ENCODE measurements at regions not wholly inside any gene's neighbourhood (a gene's known extent, or its start where the extent isn't known, plus 50 kb on each side); places are given as distances from the start of the nearest gene placed in this dataset.
"Not testable (repeated sequence)": the region's sequence is repeated elsewhere in the genome, so short reads cannot be mapped to it uniquely, and the experiment has no call there.

DNA sequence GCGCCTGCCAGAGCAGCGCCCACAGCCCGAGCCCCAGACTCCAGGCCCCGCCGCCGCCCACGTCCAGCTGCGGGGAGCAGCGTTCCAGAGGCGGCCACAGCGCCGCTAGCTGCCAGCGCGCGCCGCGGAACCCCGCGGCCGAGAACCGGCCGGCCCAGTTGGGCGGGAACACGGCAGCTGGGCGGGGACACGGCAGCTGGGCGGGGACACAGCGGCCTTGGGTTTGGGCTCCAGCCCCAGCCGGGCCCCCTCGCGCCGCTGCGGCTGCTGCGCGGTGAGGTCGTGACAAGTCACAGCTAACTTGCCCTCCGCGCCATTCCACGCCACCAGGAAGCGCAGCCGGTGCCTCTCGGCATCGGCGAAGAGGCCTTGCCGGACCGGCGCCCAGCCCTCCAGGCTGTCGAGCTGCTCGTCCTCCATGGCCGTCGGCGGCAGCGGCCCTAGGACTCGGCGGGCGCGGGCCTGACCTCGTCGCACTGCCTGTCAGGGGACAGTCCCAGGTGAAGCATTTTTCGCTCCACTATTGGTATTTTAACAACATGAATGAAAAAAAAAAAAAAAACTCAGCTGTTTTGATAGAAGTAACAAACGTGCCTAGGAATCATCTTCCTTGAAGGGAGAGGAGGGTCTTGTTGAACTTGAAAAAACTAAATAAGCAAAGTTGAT is 56.6 kb upstream of the GOLGA8N start:
- H3K4me1 Mint-ChIP-seq; H3K27me3 Mint-ChIP-seq; H3K36me3 Mint-ChIP-seq (ENCODE audit: low read depth); H3K9me3 Mint-ChIP-seq: not testable (repeated sequence)
- Mint-ChIP-seq H3K27ac (peak overlapping the region; percentile 62), H3K4me3 (peak overlapping the region; percentile 73)
- peak; percentile 55 for DNase-seq
- ATAC-seq = peak; percentile 95

DNA sequence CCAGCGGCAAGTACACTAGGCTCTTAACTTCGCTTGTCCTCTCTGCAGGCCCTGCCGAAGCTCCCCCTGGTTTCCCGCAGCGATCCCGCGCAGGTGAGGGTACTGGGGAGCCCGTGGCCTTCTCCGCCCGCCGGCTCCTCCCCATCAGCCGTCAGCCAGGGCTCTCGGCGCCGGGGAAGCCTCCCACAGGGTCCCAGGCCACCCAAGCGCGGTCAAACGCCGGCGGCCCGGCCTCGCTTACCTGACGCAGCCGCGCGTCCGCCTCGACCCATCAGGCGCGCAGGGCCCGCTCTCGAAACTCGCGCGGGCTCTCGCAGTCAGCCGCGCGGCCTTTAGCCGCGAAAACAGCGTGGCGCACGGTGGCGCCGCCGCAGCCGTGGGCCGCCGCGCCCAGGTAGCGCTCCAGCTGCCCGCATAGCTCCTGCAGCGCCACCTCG is 57.2 kb upstream of the GOLGA8N start:
- DNase-seq; H3K4me1 Mint-ChIP-seq; H3K4me3 Mint-ChIP-seq; H3K27ac Mint-ChIP-seq; H3K9me3 Mint-ChIP-seq; H3K27me3 Mint-ChIP-seq; H3K36me3 Mint-ChIP-seq (ENCODE audit: low read depth): not testable (repeated sequence)
- peak; percentile 29 for ATAC-seq

DNA sequence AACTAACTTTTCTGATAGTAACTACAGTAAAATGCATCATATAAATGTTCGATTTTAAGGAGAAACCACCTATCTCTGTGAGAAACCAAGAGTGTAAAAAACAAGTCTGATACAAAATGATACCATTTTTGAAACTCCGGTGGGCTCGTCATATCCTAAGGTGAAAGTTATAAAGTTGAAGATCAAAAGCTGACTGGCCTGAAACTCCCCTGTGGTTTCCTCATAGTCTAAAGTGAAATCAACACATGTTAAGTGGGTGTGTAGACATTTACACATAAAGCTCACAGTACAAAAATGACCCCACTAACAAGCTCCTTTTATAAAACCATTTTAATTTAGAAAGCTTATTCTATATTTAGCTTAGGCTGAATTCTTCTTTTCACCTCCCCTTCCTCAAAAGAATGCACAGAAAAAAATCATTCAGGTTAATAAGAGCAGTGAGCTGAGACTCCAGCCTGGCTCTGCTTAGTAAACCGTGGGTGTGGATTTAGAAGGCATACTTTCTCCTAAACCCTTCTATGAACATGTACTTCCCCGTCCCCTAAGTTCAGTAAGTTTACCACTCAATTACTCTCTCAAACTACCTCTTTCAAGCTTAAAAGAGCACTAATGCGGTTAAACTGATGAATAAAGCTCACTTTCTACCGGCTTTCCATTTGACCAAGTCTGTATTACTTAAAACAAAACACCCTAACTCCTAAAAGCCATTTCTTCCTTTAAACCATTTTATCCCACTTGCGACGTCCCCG is 57.9 kb upstream of the GOLGA8N start:
- not testable (repeated sequence) for H3K27me3 Mint-ChIP-seq; H3K36me3 Mint-ChIP-seq (ENCODE audit: low read depth); H3K4me1 Mint-ChIP-seq; H3K4me3 Mint-ChIP-seq; DNase-seq; H3K27ac Mint-ChIP-seq; H3K9me3 Mint-ChIP-seq
- peak; percentile 44 for ATAC-seq

DNA sequence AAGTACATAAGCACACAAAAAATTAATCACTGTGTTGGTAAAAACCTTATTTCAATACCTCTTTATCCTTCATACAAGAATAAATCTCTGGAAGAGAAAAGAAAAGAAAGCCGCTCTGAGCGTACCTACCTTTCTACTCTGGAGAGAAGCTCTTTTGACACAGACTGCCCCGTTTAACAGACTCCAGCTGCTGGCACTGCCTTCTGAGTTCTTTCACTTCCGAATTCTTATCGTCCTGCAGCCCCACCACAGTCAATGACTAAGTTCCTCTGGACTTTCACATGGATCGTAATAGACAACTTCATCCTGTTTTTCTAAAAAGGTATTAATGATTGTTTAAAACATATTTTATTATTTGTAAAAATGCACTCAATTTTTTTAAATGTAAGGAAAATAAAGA is 67.5 kb upstream of the GOLGA8O start:
- ATAC-seq, H3K9me3 Mint-ChIP-seq, H3K4me1 Mint-ChIP-seq, DNase-seq, H3K4me3 Mint-ChIP-seq, H3K27ac Mint-ChIP-seq, H3K27me3 Mint-ChIP-seq: not testable (repeated sequence)
- H3K36me3 Mint-ChIP-seq (ENCODE audit: low read depth) = peaks cover 12% of the 10 kb centered on the region

DNA sequence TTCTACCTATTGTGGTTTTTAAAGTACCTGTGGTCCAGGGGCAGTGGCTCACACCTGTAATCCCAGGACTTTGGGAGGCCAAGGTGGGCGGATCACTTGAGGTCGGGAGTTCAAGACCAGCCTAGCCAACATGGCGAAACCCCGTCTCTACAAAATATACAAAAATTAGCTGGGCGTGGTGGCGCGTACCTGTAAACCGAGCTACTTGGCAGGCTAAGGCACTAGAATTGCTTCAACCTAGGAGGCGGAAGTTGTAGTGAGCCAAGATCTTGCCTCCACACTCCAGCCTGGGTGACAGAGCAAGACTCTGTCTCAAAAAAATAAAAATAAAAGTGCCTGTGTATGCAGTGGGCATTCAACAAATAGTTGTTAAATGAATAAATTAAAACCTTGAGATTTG is 67.0 kb upstream of the GOLGA8O start:
- H3K9me3 Mint-ChIP-seq = not testable (repeated sequence)
- H3K36me3 Mint-ChIP-seq (ENCODE audit: low read depth) = peaks cover 12% of the 10 kb centered on the region

DNA sequence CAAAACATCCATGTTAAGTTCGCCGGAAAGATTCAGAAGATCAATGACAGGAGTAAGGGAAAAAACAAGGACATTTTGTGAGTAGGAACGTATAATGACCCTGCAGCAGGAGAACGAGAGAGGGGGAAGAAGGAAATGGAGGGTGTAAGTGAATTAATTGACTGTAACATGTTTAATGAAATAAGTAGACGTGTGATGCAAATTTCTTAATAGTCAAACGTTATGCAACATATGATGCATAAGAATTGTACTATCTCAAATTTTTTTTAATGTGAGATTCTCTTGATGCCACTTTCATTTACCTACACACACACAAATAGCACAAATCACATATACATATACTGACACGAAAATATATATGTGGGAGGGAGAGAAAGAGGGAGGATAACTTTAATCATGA is 63.5 kb upstream of the GOLGA8O start:
- DNase-seq, H3K9me3 Mint-ChIP-seq, H3K27me3 Mint-ChIP-seq, ATAC-seq, H3K27ac Mint-ChIP-seq, H3K4me3 Mint-ChIP-seq, H3K4me1 Mint-ChIP-seq: not testable (repeated sequence)
- H3K36me3 Mint-ChIP-seq (ENCODE audit: low read depth) = peaks cover 12% of the 10 kb centered on the region

More for the DNA sequence above, 67.0 kb upstream of the GOLGA8O start:
- H3K4me3 Mint-ChIP-seq, H3K27ac Mint-ChIP-seq, ATAC-seq, DNase-seq, H3K4me1 Mint-ChIP-seq, H3K27me3 Mint-ChIP-seq: not testable (repeated sequence)

DNA sequence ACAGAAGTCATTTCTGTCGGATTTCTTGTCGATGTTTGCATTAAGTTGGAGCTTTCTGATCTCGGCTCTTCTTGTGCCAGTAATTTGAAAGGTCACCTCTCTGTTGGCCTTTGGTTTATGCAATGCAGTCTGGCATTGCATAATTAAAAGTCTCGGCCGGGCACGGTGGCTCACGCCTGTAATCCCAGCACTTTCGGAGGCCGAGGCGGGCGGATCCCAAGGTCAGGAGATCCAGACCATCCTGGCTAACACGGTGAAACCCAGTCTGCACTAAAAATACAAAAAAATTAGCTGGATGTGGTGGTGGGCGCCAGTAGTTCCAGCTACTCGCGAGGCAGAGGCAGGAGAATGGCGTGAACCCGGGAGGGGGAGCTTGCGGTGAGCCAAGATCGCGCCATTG is 62.6 kb upstream of the GOLGA8O start:
- H3K27ac Mint-ChIP-seq, H3K4me1 Mint-ChIP-seq, ATAC-seq, H3K27me3 Mint-ChIP-seq, DNase-seq, H3K4me3 Mint-ChIP-seq, H3K9me3 Mint-ChIP-seq: not testable (repeated sequence)
- H3K36me3 Mint-ChIP-seq (ENCODE audit: low read depth) = peaks cover 12% of the 10 kb centered on the region

DNA sequence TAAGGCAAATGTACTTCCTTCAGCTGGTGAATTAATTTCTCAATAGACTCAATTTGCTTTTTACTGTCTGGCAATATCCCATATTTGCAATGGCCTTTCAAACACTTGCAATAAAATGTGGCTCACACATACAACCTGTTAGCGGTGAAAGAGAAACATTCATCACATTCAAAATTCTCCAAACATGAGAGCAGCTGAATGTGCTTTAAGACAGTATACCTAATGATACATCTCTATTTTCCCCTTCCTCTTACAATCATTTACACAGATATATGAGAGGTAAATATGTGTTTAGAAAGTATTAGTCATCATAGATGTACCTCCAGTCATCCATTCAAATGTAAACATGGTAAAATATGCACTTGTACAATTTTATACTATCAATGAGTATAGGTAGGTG is 61.5 kb upstream of the GOLGA8O start:
- not testable (repeated sequence) for H3K9me3 Mint-ChIP-seq, DNase-seq, ATAC-seq, H3K4me3 Mint-ChIP-seq, H3K4me1 Mint-ChIP-seq, H3K27ac Mint-ChIP-seq, H3K27me3 Mint-ChIP-seq
- H3K36me3 Mint-ChIP-seq (ENCODE audit: low read depth) = peaks cover 10% of the 10 kb centered on the region

DNA sequence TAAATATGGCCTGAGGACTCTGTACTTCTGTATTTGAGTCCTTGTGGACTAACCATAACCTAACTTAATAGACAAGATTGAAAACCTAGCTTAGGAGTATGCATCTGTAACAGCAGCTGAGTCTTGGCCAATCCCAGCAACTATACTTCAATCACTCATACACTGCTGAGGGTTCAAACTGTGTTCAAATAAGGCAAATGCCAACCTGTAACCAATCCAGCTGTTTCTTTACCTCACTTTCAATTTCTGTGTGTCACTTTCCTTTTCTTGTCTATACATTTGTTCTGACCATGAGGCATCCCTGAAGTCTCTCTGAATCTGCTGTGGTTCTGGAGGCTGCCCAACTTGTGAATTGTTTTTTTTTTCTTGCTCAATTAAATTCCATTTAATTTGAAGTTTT is 57.9 kb upstream of the GOLGA8O start:
- not testable (repeated sequence) for H3K36me3 Mint-ChIP-seq (ENCODE audit: low read depth); H3K4me3 Mint-ChIP-seq; H3K9me3 Mint-ChIP-seq; DNase-seq; H3K27me3 Mint-ChIP-seq; H3K4me1 Mint-ChIP-seq
- peak overlapping the region; percentile 60 for H3K27ac Mint-ChIP-seq
- peak; percentile 59 for ATAC-seq

DNA sequence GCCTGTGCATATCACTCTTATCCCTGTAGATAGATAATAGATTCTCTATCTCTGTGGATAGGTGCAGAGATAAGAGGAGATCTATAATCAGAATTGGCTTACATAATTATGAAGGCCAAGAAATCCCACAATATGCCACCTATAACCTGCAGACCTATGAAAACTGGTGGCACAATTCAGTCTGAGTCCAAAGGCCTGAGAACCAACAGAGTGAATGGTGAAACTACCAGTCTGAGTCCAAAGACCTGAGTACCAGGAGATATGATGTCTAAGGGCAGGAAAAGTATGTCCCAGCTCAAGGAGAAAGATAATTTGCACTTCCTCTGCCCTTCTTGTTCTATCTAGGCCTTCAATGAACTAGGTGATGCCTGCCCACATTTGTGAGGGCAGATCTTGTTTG is 54.6 kb upstream of the GOLGA8O start:
- H3K27ac Mint-ChIP-seq; H3K9me3 Mint-ChIP-seq; H3K27me3 Mint-ChIP-seq; ATAC-seq; H3K4me1 Mint-ChIP-seq; DNase-seq; H3K36me3 Mint-ChIP-seq (ENCODE audit: low read depth); H3K4me3 Mint-ChIP-seq: not testable (repeated sequence)

DNA sequence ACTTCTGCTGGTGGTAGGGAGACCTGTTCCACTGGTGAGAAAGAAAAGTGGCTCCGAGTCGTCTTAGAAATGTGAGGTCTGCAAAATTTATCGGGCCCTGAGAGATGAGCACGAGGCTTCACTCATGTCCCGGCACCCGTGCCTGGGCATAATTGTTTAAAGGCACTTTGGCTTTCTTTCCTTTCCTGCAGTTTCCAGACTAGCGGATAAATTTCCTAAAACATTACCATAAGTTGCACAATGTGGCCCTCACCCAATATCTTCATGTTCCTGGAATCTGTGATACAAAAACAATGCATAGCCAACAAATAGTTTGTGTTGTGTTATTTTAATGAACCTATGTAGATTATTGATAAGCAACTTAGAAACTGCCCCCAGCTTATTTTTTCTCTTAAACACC is 52.6 kb upstream of the GOLGA8O start:
- H3K9me3 Mint-ChIP-seq; DNase-seq; H3K27me3 Mint-ChIP-seq; H3K36me3 Mint-ChIP-seq (ENCODE audit: low read depth); H3K4me3 Mint-ChIP-seq; ATAC-seq; H3K27ac Mint-ChIP-seq; H3K4me1 Mint-ChIP-seq: not testable (repeated sequence)

DNA sequence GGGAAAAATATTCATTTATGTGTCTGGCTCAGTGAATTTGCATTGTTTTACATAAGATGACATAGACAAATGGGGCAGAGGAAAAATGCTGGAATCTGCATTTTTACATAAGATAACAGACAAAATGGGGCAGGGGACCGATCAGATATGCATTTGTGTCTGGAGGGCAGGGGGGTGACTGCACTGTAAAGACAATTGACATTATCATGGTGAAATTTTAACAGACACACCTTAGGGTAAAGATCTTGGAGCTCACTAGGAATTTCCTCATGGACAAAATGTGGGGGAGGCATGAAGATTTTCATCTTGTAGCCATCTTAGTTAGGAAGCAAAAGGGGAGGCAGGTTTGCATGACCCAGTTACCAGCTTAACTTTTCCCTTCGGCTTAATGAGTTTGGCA is 51.4 kb upstream of the GOLGA8O start:
- not testable (repeated sequence) for ATAC-seq; H3K4me3 Mint-ChIP-seq; H3K27me3 Mint-ChIP-seq; DNase-seq; H3K4me1 Mint-ChIP-seq; H3K27ac Mint-ChIP-seq; H3K36me3 Mint-ChIP-seq (ENCODE audit: low read depth); H3K9me3 Mint-ChIP-seq

DNA sequence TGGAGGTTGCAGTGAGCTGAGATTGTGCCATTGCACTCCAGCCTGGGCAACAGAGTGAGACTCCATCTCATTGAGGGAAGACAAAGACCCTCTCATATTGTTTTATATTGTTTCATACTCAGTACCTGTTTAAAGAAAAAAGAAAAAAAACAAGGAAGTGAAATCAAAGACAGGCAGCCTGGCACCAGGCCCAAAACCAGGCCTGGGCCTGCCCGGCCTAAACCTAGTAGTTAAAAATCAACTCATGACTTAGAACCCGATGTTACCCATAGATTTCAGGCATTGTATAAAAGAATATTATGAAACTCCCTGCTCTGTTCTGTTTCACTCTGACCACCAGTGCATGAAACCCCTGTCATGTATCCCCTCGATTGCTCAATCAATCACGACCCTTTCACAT is 50.2 kb upstream of the GOLGA8O start:
- ATAC-seq; H3K27ac Mint-ChIP-seq; H3K4me1 Mint-ChIP-seq; DNase-seq; H3K36me3 Mint-ChIP-seq (ENCODE audit: low read depth); H3K27me3 Mint-ChIP-seq; H3K9me3 Mint-ChIP-seq; H3K4me3 Mint-ChIP-seq: not testable (repeated sequence)

Data from activated naive CD8-positive, alpha-beta T cell treated with anti-CD3 and anti-CD28 coated beads, Interleukin-2, amount 50 U/mL, for 24 hours (primary cell).